ENCODE measurements at regions not wholly inside any gene's neighbourhood (a gene's known extent, or its start where the extent isn't known, plus 50 kb on each side); places are given as distances from the start of the nearest gene placed in this dataset.
"Not testable (repeated sequence)": the region's sequence is repeated elsewhere in the genome, so short reads cannot be mapped to it uniquely, and the experiment has no call there.

GRCh38 chr4:170231377-170231776, 141.6 kb upstream of the AADAT start:
- DNase-seq (ENCODE audit: low read depth in 4 of 4, low spot score in 1 of 4) = no peak

GRCh38 chr4:170230242-170230641, 140.5 kb upstream of the AADAT start:
- DNase-seq (ENCODE audit: low read depth in 4 of 4, low spot score in 1 of 4) = no peak

GRCh38 chr4:170229006-170229405, 139.2 kb upstream of the AADAT start:
- DNase-seq (ENCODE audit: low read depth in 4 of 4, low spot score in 1 of 4) = no peak

- DNase-seq (ENCODE audit: low read depth in 4 of 4, low spot score in 1 of 4) = no peak
Observed at GRCh38 chr4:170227928-170228327, 138.2 kb upstream of the AADAT start.

GRCh38 chr4:170226288-170226687, 136.5 kb upstream of the AADAT start:
- DNase-seq (ENCODE audit: low read depth in 4 of 4, low spot score in 1 of 4) = no peak

- no peak for DNase-seq (ENCODE audit: low read depth in 4 of 4, low spot score in 1 of 4)
Observed at GRCh38 chr4:170214731-170215130, 125.0 kb upstream of the AADAT start.

- DNase-seq (ENCODE audit: low read depth in 4 of 4, low spot score in 1 of 4) = no peak
Observed at GRCh38 chr4:170214101-170214500, 124.3 kb upstream of the AADAT start.

- no peak for DNase-seq (ENCODE audit: low read depth in 4 of 4, low spot score in 1 of 4)
Observed at GRCh38 chr4:170202721-170203120, 113.0 kb upstream of the AADAT start.

- DNase-seq (ENCODE audit: low read depth in 4 of 4, low spot score in 1 of 4) = no peak
Observed at GRCh38 chr4:170198747-170199146, 109.0 kb upstream of the AADAT start.

GRCh38 chr4:170194794-170195193, 105.0 kb upstream of the AADAT start:
- DNase-seq (ENCODE audit: low read depth in 4 of 4, low spot score in 1 of 4) = not testable (repeated sequence)

GRCh38 chr4:170193496-170193895, 103.7 kb upstream of the AADAT start:
- no peak for DNase-seq (ENCODE audit: low read depth in 4 of 4, low spot score in 1 of 4)

- no peak for DNase-seq (ENCODE audit: low read depth in 4 of 4, low spot score in 1 of 4)
Observed at GRCh38 chr4:170190265-170190664, 100.5 kb upstream of the AADAT start.

GRCh38 chr4:170170861-170171260, 81.1 kb upstream of the AADAT start:
- DNase-seq (ENCODE audit: low read depth in 4 of 4, low spot score in 1 of 4) = no peak

GRCh38 chr4:170169699-170170098, 79.9 kb upstream of the AADAT start:
- DNase-seq (ENCODE audit: low read depth in 4 of 4, low spot score in 1 of 4) = no peak

GRCh38 chr4:170167678-170168077, 77.9 kb upstream of the AADAT start:
- no peak for DNase-seq (ENCODE audit: low read depth in 4 of 4, low spot score in 1 of 4)

- not testable (repeated sequence) for DNase-seq (ENCODE audit: low read depth in 4 of 4, low spot score in 1 of 4)
Observed at GRCh38 chr4:170166193-170166592, 76.4 kb upstream of the AADAT start.

- no peak for DNase-seq (ENCODE audit: low read depth in 4 of 4, low spot score in 1 of 4)
Observed at GRCh38 chr4:170162416-170162815, 72.7 kb upstream of the AADAT start.

GRCh38 chr4:170157670-170158069, 67.9 kb upstream of the AADAT start:
- no peak for DNase-seq (ENCODE audit: low read depth in 4 of 4, low spot score in 1 of 4)

- no peak for DNase-seq (ENCODE audit: low read depth in 4 of 4, low spot score in 1 of 4)
Observed at GRCh38 chr4:170145120-170145519, 55.4 kb upstream of the AADAT start.

- DNase-seq (ENCODE audit: low read depth in 4 of 4, low spot score in 1 of 4) = no peak
Observed at GRCh38 chr4:170139764-170140163, 50.0 kb upstream of the AADAT start.

Measured in stimulated activated CD4-positive, alpha-beta T cell treated with anti-CD3 and anti-CD28 coated beads, Interleukin-1b, Interleukin-23, amount 100 ng/mL, for 24 hours (primary cell).